ENCODE measurements at regions not wholly inside any gene's neighbourhood (a gene's known extent, or its start where the extent isn't known, plus 50 kb on each side); places are given as distances from the start of the nearest gene placed in this dataset.

GRCh38 chr14:66404051-66404545, 82.1 kb upstream of the CCDC196 start:
- no peaks in the 10 kb centered on the region for H3K4me1 ChIP-seq (ENCODE audit: insufficient read depth, low read length)
- H3K4me2 ChIP-seq (ENCODE audit: insufficient read depth, low read length), result no peak overlapping the region
- H3K9ac ChIP-seq (ENCODE audit: low read depth, low read length), result no peak overlapping the region
- no peaks in the 10 kb centered on the region for H3K9me3 ChIP-seq (ENCODE audit: insufficient read depth, low read length, severe bottlenecking)
- no peaks in the 10 kb centered on the region for H3K79me2 ChIP-seq (ENCODE audit: insufficient read depth, low read length)
- TF ChIP-seq EZH2 (IDR thresholded peaks at IDR 0.05; ENCODE audit: borderline replicate concordance, low read depth, low read length, severe bottlenecking), result no peak
- no peak for TF ChIP-seq CTCF (IDR thresholded peaks at IDR 0.05; ENCODE audit: borderline replicate concordance, extremely low read depth, low read length, poor library complexity, severe bottlenecking)
- DNase-seq (no peak), ATAC-seq (ENCODE audit: insufficient read depth, low read depth) (no peak)
- H3K27me3 ChIP-seq (ENCODE audit: insufficient read depth, low read length, poor library complexity), result no peaks in the 10 kb centered on the region
- no peak overlapping the region for H3K4me3 ChIP-seq (ENCODE audit: low read depth in 1 of 2, low read length in 2 of 2)
- no peaks in the 10 kb centered on the region for H4K20me1 ChIP-seq (ENCODE audit: insufficient read depth, low read length)
- H3K36me3 ChIP-seq (ENCODE audit: insufficient read depth, low read length), result no peaks in the 10 kb centered on the region
- H3K27ac ChIP-seq (ENCODE audit: low read length), result no peak overlapping the region
- no peak overlapping the region for H2AFZ ChIP-seq (ENCODE audit: low read depth, low read length)

GRCh38 chr14:66405158-66405557, 81.0 kb upstream of the CCDC196 start:
- DNase-seq (no peak), ATAC-seq (ENCODE audit: insufficient read depth, low read depth) (no peak)
- H4K20me1 ChIP-seq (ENCODE audit: insufficient read depth, low read length), result no peaks in the 10 kb centered on the region
- H3K79me2 ChIP-seq (ENCODE audit: insufficient read depth, low read length), result no peaks in the 10 kb centered on the region
- TF ChIP-seq EZH2 (IDR thresholded peaks at IDR 0.05; ENCODE audit: borderline replicate concordance, low read depth, low read length, severe bottlenecking) (no peak), CTCF (IDR thresholded peaks at IDR 0.05; ENCODE audit: borderline replicate concordance, extremely low read depth, low read length, poor library complexity, severe bottlenecking) (no peak)
- no peaks in the 10 kb centered on the region for H3K27me3 ChIP-seq (ENCODE audit: insufficient read depth, low read length, poor library complexity)
- no peak overlapping the region for H3K9ac ChIP-seq (ENCODE audit: low read depth, low read length)
- no peaks in the 10 kb centered on the region for H3K36me3 ChIP-seq (ENCODE audit: insufficient read depth, low read length)
- H3K9me3 ChIP-seq (ENCODE audit: insufficient read depth, low read length, severe bottlenecking), result no peaks in the 10 kb centered on the region
- H2AFZ ChIP-seq (ENCODE audit: low read depth, low read length), result no peak overlapping the region
- H3K4me2 ChIP-seq (ENCODE audit: insufficient read depth, low read length), result no peak overlapping the region
- no peak overlapping the region for H3K27ac ChIP-seq (ENCODE audit: low read length)
- H3K4me3 ChIP-seq (ENCODE audit: low read depth in 1 of 2, low read length in 2 of 2), result no peak overlapping the region
- H3K4me1 ChIP-seq (ENCODE audit: insufficient read depth, low read length), result no peaks in the 10 kb centered on the region

GRCh38 chr14:66413901-66414300, 72.3 kb upstream of the CCDC196 start:
- no peak overlapping the region for H3K9ac ChIP-seq (ENCODE audit: low read depth, low read length)
- H2AFZ ChIP-seq (ENCODE audit: low read depth, low read length), result no peak overlapping the region
- ATAC-seq (ENCODE audit: insufficient read depth, low read depth), result no peak
- no peak overlapping the region for H3K4me3 ChIP-seq (ENCODE audit: low read depth in 1 of 2, low read length in 2 of 2)
- H3K4me1 ChIP-seq (ENCODE audit: insufficient read depth, low read length), result no peaks in the 10 kb centered on the region
- no peak overlapping the region for H3K4me2 ChIP-seq (ENCODE audit: insufficient read depth, low read length)
- DNase-seq, result no peak
- H3K27me3 ChIP-seq (ENCODE audit: insufficient read depth, low read length, poor library complexity), result no peaks in the 10 kb centered on the region
- no peaks in the 10 kb centered on the region for H3K9me3 ChIP-seq (ENCODE audit: insufficient read depth, low read length, severe bottlenecking)
- no peak for TF ChIP-seq EZH2 (IDR thresholded peaks at IDR 0.05; ENCODE audit: borderline replicate concordance, low read depth, low read length, severe bottlenecking)
- TF ChIP-seq CTCF (IDR thresholded peaks at IDR 0.05; ENCODE audit: borderline replicate concordance, extremely low read depth, low read length, poor library complexity, severe bottlenecking), result no peak
- H4K20me1 ChIP-seq (ENCODE audit: insufficient read depth, low read length), result no peaks in the 10 kb centered on the region
- no peaks in the 10 kb centered on the region for H3K36me3 ChIP-seq (ENCODE audit: insufficient read depth, low read length)
- H3K27ac ChIP-seq (ENCODE audit: low read length), result no peak overlapping the region
- H3K79me2 ChIP-seq (ENCODE audit: insufficient read depth, low read length), result no peaks in the 10 kb centered on the region

GRCh38 chr14:66414511-66414910, 71.7 kb upstream of the CCDC196 start:
- H3K4me1 ChIP-seq (ENCODE audit: insufficient read depth, low read length), result no peaks in the 10 kb centered on the region
- ATAC-seq (ENCODE audit: insufficient read depth, low read depth), result no peak
- DNase-seq, result no peak
- H3K9ac ChIP-seq (ENCODE audit: low read depth, low read length), result no peak overlapping the region
- no peak overlapping the region for H3K4me3 ChIP-seq (ENCODE audit: low read depth in 1 of 2, low read length in 2 of 2)
- H3K36me3 ChIP-seq (ENCODE audit: insufficient read depth, low read length), result no peaks in the 10 kb centered on the region
- no peak overlapping the region for H3K27ac ChIP-seq (ENCODE audit: low read length)
- H4K20me1 ChIP-seq (ENCODE audit: insufficient read depth, low read length), result no peaks in the 10 kb centered on the region
- H3K9me3 ChIP-seq (ENCODE audit: insufficient read depth, low read length, severe bottlenecking), result no peaks in the 10 kb centered on the region
- H3K4me2 ChIP-seq (ENCODE audit: insufficient read depth, low read length), result no peak overlapping the region
- no peaks in the 10 kb centered on the region for H3K27me3 ChIP-seq (ENCODE audit: insufficient read depth, low read length, poor library complexity)
- TF ChIP-seq CTCF (IDR thresholded peaks at IDR 0.05; ENCODE audit: borderline replicate concordance, extremely low read depth, low read length, poor library complexity, severe bottlenecking) (no peak), EZH2 (IDR thresholded peaks at IDR 0.05; ENCODE audit: borderline replicate concordance, low read depth, low read length, severe bottlenecking) (no peak)
- no peaks in the 10 kb centered on the region for H3K79me2 ChIP-seq (ENCODE audit: insufficient read depth, low read length)
- H2AFZ ChIP-seq (ENCODE audit: low read depth, low read length), result no peak overlapping the region
